GM19455 (cell line): ENCODE measurements at regions not wholly inside any gene's neighbourhood (a gene's known extent, or its start where the extent isn't known, plus 50 kb on each side); places are given as distances from the start of the nearest gene placed in this dataset.
A peak's percentile ranks its signal among the peaks of the same experiment; 100 is the strongest.

Experiments used
- ATAC-seq: cut with Tn5 transposase; IDR thresholded peaks from one replicate; pipeline ENCODE4 v1.9.1; 2021; ENCODE audit not compliant: unreplicated experiment

- no peak for ATAC-seq
Observed at GRCh38 chr18:43213816-43214215, 63.5 kb downstream of the SYT4 start.

DNA sequence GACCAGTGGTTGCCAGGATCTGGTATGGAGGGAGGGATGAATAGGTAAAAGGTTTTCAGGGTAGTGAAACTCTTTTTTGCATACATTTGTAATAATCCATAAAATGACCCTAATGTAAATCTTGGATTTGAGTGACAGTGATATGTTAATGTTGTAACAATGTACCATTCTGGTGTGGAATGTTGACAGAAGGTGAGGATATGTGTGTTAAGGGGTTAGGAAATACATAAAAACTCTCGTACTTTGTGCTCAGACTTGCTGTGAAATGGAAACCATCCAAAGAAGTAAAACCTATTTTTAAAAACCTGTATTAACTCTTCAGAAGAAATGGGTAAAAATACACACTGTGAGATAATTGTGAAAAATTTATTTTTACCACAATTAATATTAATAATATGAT, 66.2 kb downstream of the SYT4 start:
- no peak for ATAC-seq

DNA sequence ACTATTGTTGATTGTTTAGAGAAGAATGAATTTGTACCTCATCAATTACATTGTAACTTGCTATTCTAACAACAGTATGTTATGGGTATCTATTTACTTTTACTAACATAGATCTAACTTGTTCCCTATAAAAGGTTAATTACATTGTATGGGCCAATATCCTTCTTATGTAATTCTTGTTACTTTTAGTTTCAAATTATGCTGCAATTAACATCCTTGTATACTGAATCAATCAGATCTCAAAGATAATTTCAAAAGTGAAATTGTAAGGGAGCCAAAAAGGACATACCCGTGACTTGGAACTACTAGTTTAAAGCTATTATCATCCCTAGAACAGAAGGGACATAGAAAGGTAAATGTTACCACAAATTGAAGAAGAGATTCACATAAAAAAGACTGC, 79.9 kb upstream of the RIT2 start:
- ATAC-seq = no peak

DNA sequence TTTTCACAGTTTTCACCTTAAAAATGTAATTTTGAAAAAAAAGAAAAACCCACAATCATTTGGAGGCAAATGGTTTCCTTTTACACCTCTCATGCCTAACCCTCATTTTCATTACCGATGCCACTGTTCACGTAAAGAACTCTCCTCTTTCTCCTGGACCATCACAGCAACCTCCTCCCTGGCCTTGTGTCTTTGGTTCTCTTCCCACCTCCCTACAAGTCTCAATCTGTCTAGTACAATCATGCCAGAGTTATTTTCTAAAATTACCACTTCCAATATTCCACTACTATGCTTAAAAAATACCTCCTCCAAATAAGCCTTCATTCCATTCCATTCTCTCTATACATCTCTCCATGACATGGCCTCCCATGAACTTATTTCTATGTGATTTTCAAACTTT, 77.9 kb upstream of the RIT2 start:
- ATAC-seq = no peak

DNA sequence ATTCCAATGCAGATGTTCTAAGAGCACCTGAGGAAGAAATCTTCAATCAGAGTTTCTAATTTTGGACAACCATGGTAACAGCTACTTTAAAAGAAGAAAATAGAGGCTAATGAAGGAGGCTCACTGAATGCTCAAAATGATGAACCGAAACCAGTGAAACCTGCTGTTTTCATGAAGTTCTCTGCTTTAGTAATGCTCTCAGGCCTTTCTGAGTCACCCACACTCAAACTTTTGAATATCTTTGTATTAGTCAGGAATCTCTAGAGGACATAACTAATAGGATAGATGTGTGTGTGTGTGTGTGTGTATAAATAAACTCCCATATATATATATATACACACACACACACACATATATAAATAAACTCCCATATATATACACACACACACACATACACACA, 76.9 kb upstream of the RIT2 start:
- peak; percentile 91 for ATAC-seq

DNA sequence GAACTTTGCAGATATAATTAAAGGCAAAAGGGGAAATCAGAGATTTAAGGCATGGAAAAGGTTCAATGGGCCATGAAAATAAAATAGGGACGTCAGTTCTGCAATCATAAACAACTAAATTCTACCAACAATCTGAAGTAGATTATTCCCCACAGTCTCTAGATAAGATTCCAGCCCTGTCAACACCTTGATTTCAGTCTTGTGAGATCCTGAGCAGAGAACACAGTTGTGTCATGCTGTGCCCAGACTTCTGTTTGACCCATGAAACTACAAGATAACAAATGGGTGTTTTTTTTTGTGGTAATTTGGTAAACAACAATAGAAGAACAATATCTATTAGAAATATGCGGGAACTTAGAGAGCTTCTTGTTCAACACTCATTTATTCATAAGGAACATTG, 66.2 kb upstream of the RIT2 start:
- no peak for ATAC-seq

GRCh38 chr18:43180814-43181213, 65.3 kb upstream of the RIT2 start:
- ATAC-seq = no peak

DNA sequence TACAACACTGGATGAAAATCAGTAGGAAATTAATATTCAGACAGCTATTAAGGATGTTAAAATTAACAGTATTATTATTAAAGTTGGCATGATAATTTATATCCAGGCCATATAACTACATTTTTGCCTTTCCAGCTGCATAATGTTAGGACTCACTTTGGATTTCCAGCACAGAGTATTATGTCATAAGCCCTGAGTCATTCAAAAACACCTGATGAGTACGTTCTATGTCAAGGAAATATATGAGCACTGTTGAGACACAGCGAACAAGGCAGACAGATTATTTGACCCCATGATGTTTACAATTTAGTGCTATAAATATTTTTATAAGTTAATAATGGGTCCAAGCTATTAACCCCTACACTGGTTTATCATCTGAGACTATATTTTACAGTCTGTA, 59.8 kb upstream of the RIT2 start:
- ATAC-seq = no peak

- ATAC-seq = no peak
Observed at GRCh38 chr18:43170586-43170985, 55.1 kb upstream of the RIT2 start.
